H9 (cell line): ENCODE measurements at regions not wholly inside any gene's neighbourhood (a gene's known extent, or its start where the extent isn't known, plus 50 kb on each side); places are given as distances from the start of the nearest gene placed in this dataset.

Source experiments
- DNase-seq: peaks from one replicate; pipeline ENCODE4 v3.0.0-alpha.2; 2017
- H2AFZ ChIP-seq: one replicate; pipeline ENCODE4 v1.6.1; 2013; ENCODE audit warnings: mild to moderate bottlenecking, low read length, control low read depth, moderate library complexity
- H2AK5ac ChIP-seq: 2 replicates; pipeline ENCODE4 v1.6.1; 2013; ENCODE audit warnings: low read length, control low read depth, mixed read lengths; ENCODE audit not compliant: insufficient read length
- H2BK120ac ChIP-seq: one replicate; pipeline ENCODE4 v1.6.1; 2013; ENCODE audit warnings: low read depth, mild to moderate bottlenecking, low read length, control low read depth, inconsistent platforms; ENCODE audit not compliant: poor library complexity, severe bottlenecking
- H2BK12ac ChIP-seq: 2 replicates; pipeline ENCODE4 v1.6.1; 2013; ENCODE audit warnings: low read length, control low read depth, mixed read lengths, low read depth; ENCODE audit not compliant: insufficient read length
- H2BK15ac ChIP-seq: 2 replicates; pipeline ENCODE4 v1.6.1; 2013; ENCODE audit warnings: low read depth, low read length, control low read depth
- H2BK20ac ChIP-seq: one replicate; pipeline ENCODE4 v1.6.1; 2013; ENCODE audit warnings: low read depth, mild to moderate bottlenecking, low read length, control low read depth, inconsistent platforms; ENCODE audit not compliant: poor library complexity, severe bottlenecking
- H2BK5ac ChIP-seq: 2 replicates; pipeline ENCODE4 v1.6.1; 2013; ENCODE audit warnings: low read length, control low read depth, mixed read lengths; ENCODE audit not compliant: insufficient read length
- H3K14ac ChIP-seq: 2 replicates; pipeline ENCODE4 v1.6.1; 2013; ENCODE audit warnings: low read length, control low read depth; ENCODE audit not compliant: insufficient read depth
- H3K18ac ChIP-seq: 2 replicates; pipeline ENCODE4 v1.6.1; 2013; ENCODE audit warnings: low read depth, mild to moderate bottlenecking, mixed read lengths, low read length, control low read depth; ENCODE audit not compliant: insufficient read length
- H3K23ac ChIP-seq: 2 replicates; pipeline ENCODE4 v1.6.1; 2013; ENCODE audit warnings: low read length, control low read depth, mixed read lengths, low read depth; ENCODE audit not compliant: insufficient read length
- H3K23me2 ChIP-seq: 2 replicates; pipeline ENCODE4 v1.6.1; 2013; ENCODE audit warnings: low read depth, mild to moderate bottlenecking, mixed read lengths, low read length, control low read depth; ENCODE audit not compliant: insufficient read length, poor library complexity, severe bottlenecking
- H3K27ac ChIP-seq: 2 replicates; pipeline ENCODE4 v1.5.1; 2013; ENCODE audit warnings: low read length, control low read depth, mixed read lengths, low read depth; ENCODE audit not compliant: insufficient read length
- H3K27me3 ChIP-seq: 2 replicates; pipeline ENCODE4 v1.6.1; 2013; ENCODE audit warnings: low read length, control low read depth, inconsistent platforms; ENCODE audit not compliant: insufficient read depth
- H3K4ac ChIP-seq: 2 replicates; pipeline ENCODE4 v1.6.1; 2013; ENCODE audit warnings: low read depth, mild to moderate bottlenecking, control low read depth, inconsistent platforms, low read length, moderate library complexity
- H3K4me1 ChIP-seq: 2 replicates; pipeline ENCODE4 v1.6.1; 2013; ENCODE audit warnings: low read length, control low read depth, inconsistent platforms; ENCODE audit not compliant: insufficient read depth
- H3K4me2 ChIP-seq: 2 replicates; pipeline ENCODE4 v1.6.1; 2013; ENCODE audit warnings: low read length, control low read depth, mixed read lengths; ENCODE audit not compliant: insufficient read length, insufficient read depth
- H3K56ac ChIP-seq: 2 replicates; pipeline ENCODE4 v1.6.1; 2013; ENCODE audit warnings: low read depth, mild to moderate bottlenecking, mixed read lengths, low read length, control low read depth; ENCODE audit not compliant: insufficient read length
- H3K79me1 ChIP-seq: 2 replicates; pipeline ENCODE4 v1.6.1; 2013; ENCODE audit warnings: low read depth, mild to moderate bottlenecking, moderate library complexity, low read length, control low read depth, inconsistent platforms; ENCODE audit not compliant: insufficient read depth, poor library complexity, severe bottlenecking
- H3K79me2 ChIP-seq: 2 replicates; pipeline ENCODE4 v1.6.1; 2013; ENCODE audit warnings: low read length, control low read depth, inconsistent platforms; ENCODE audit not compliant: insufficient read depth
- H3K9ac ChIP-seq: 2 replicates; pipeline ENCODE4 v1.6.1; 2013; ENCODE audit warnings: low read length, control low read depth, mixed read lengths; ENCODE audit not compliant: insufficient read length; ENCODE audit errors: extremely low read depth
- H3K9me3 ChIP-seq: one replicate; pipeline ENCODE4 v1.6.1; 2013; ENCODE audit warnings: low read depth, low read length, inconsistent platforms; ENCODE audit not compliant: control insufficient read depth
- H3T11ph ChIP-seq: one replicate; pipeline ENCODE4 v1.6.1; 2013; ENCODE audit warnings: mild to moderate bottlenecking, low read length, control low read depth, inconsistent platforms
- H4K20me1 ChIP-seq: one replicate; pipeline ENCODE4 v1.6.1; 2013; ENCODE audit not compliant: control insufficient read depth, insufficient read length, insufficient read depth
- H4K5ac ChIP-seq: 2 replicates; pipeline ENCODE4 v1.6.1; 2013; ENCODE audit warnings: low read depth, mild to moderate bottlenecking, mixed read lengths, low read length, control low read depth; ENCODE audit not compliant: insufficient read length
- H4K8ac ChIP-seq: replicated peaks from 2 replicates; pipeline ENCODE4 v1.6.1; 2013; ENCODE audit warnings: low read length, control low read depth, mixed read lengths, low read depth; ENCODE audit not compliant: insufficient read length
- H4K91ac ChIP-seq: 2 replicates; pipeline ENCODE4 v1.6.1; 2013; ENCODE audit warnings: low read depth, mild to moderate bottlenecking, moderate library complexity, mixed read lengths, low read length, control low read depth; ENCODE audit not compliant: insufficient read length
- H3K27ac Mint-ChIP-seq, 3 experiments: 2 replicates in 2 of 3; 3 replicates in 1 of 3; pipeline ENCODE4 v1.8.0; 2020 to 2021; ENCODE audit warnings: mixed read lengths in 3 of 3, mild to moderate bottlenecking in 1 of 3, moderate library complexity in 1 of 3
- H3K27me3 Mint-ChIP-seq: 2 replicates; pipeline ENCODE4 v1.8.0; 2021; ENCODE audit warnings: low read depth, mild to moderate bottlenecking, moderate library complexity, mixed read lengths
- H3K36me3 Mint-ChIP-seq, 3 experiments: 2 replicates in 2 of 3; 3 replicates in 1 of 3; pipeline ENCODE4 v1.8.0; 2020 to 2021; ENCODE audit warnings: low read depth in 3 of 3, mixed read lengths in 3 of 3; ENCODE audit not compliant: insufficient read depth in 1 of 3
- H3K4me1 Mint-ChIP-seq, 2 experiments: 2 replicates each; pipeline ENCODE4 v1.8.0; 2020; ENCODE audit warnings: mixed read lengths in 2 of 2
- H3K4me3 Mint-ChIP-seq, 2 experiments: 2 replicates in 1 of 2; 3 replicates in 1 of 2; pipeline ENCODE4 v1.8.0; 2020 to 2021; ENCODE audit warnings: mild to moderate bottlenecking in 2 of 2, mixed read lengths in 2 of 2, moderate library complexity in 1 of 2
- H3K9me3 Mint-ChIP-seq, 2 experiments: 2 replicates in 1 of 2; 3 replicates in 1 of 2; pipeline ENCODE4 v1.8.0; 2020; ENCODE audit warnings: mild to moderate bottlenecking in 2 of 2, mixed read lengths in 2 of 2, moderate library complexity in 1 of 2
- WGBS: extraction: QIAGEN DNeasy Blood & Tissue Kit; methylation state at CpG from one replicate; pipeline ENCODE4 v1.1.7; 2013; ENCODE audit warnings: missing lambda C conversion rate, low lambda C conversion rate, mixed read lengths; ENCODE audit not compliant: insufficient read length; ENCODE audit errors: extremely low coverage; 5-methylcytosine and 5-hydroxymethylcytosine counted together
- TF ChIP-seq, protein P1 (sequence below): fragments of 200-600 bp; sonication (generic); conservative IDR thresholded peaks from 3 replicates; pipeline ENCODE4 v1.8.0; 2021; ENCODE audit warnings: antibody characterized with exemption, mild to moderate bottlenecking

DNA sequence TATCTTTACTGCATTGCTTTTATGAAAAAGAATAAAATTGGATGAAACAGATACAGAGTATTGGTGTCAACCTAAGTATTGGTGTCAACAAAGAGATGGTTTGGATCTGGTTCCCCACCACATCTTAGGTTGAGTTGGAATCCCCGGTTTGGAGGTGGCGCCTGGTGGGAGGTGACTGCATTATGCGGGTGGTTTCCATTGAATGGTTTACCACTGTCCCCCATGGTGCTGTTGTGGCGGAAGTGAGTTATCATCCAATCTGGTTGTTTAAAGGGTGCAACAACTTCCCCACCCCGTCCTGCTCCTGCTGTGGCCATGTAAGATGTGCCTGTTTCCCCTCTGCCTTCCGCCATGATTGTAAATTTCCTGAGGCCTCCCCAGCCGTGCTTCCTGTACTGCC, 52.8 kb upstream of the CD99 start:
- no peaks in the 10 kb centered on the region for H4K20me1 ChIP-seq
- Mint-ChIP-seq H3K9me3 (no peaks in the 10 kb centered on the region), H3K4me1 (peaks cover 8 to 10% of the 10 kb centered on the region in 2 experiments), H3K4me3 (no peak overlapping the region), H3K27me3 (no peaks in the 10 kb centered on the region), H3K27ac (no peak overlapping the region; a peak in 2 of 7 replicates), H3K36me3 (peaks cover 22 to 46% (median 34%) of the 10 kb centered on the region in 3 experiments)
- no peak overlapping the region for H3K4me2 ChIP-seq
- H3K79me1 ChIP-seq = no peaks in the 10 kb centered on the region
- H2AK5ac ChIP-seq = no peak overlapping the region
- H3K4me1 ChIP-seq = no peaks in the 10 kb centered on the region
- H4K5ac ChIP-seq = no peak overlapping the region
- no peak overlapping the region for H3K23ac ChIP-seq
- no peaks in the 10 kb centered on the region for H3K27me3 ChIP-seq
- no peak overlapping the region for H2AFZ ChIP-seq
- H2BK15ac ChIP-seq = no peak overlapping the region
- no peak overlapping the region for H3K9ac ChIP-seq
- H4K91ac ChIP-seq = no peak overlapping the region
- no peak overlapping the region for H3K4ac ChIP-seq
- TF ChIP-seq, protein P1, sequence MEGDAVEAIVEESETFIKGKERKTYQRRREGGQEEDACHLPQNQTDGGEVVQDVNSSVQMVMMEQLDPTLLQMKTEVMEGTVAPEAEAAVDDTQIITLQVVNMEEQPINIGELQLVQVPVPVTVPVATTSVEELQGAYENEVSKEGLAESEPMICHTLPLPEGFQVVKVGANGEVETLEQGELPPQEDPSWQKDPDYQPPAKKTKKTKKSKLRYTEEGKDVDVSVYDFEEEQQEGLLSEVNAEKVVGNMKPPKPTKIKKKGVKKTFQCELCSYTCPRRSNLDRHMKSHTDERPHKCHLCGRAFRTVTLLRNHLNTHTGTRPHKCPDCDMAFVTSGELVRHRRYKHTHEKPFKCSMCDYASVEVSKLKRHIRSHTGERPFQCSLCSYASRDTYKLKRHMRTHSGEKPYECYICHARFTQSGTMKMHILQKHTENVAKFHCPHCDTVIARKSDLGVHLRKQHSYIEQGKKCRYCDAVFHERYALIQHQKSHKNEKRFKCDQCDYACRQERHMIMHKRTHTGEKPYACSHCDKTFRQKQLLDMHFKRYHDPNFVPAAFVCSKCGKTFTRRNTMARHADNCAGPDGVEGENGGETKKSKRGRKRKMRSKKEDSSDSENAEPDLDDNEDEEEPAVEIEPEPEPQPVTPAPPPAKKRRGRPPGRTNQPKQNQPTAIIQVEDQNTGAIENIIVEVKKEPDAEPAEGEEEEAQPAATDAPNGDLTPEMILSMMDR = no peak
- no CpG with 5 or more reads among the region's 7 CpGs for WGBS
- no peak overlapping the region for H3K56ac ChIP-seq
- no peak overlapping the region for H2BK12ac ChIP-seq
- no peak overlapping the region for H2BK20ac ChIP-seq
- H4K8ac ChIP-seq = no peak overlapping the region
- H2BK5ac ChIP-seq = no peak overlapping the region
- no peaks in the 10 kb centered on the region for H3K9me3 ChIP-seq
- H3T11ph ChIP-seq = no peak overlapping the region
- DNase-seq = no peak
- no peak overlapping the region for H3K27ac ChIP-seq
- H3K18ac ChIP-seq = no peak overlapping the region
- H3K14ac ChIP-seq = no peak overlapping the region
- no peaks in the 10 kb centered on the region for H3K23me2 ChIP-seq
- H2BK120ac ChIP-seq = no peak overlapping the region
- H3K79me2 ChIP-seq = 0 out of 2 replicates have a peak, but pooled peaks cover 1% of the 10 kb centered on the region
